ENCODE measurements at regions not wholly inside any gene's neighbourhood (a gene's known extent, or its start where the extent isn't known, plus 50 kb on each side); places are given as distances from the start of the nearest gene placed in this dataset.
"Not testable (repeated sequence)": the region's sequence is repeated elsewhere in the genome, so short reads cannot be mapped to it uniquely, and the experiment has no call there.

GRCh38 chr18:57882465-57882864, 79.3 kb upstream of the ATP8B1 start:
- DNase-seq (ENCODE audit: low read depth in 3 of 3), result no peak

- peak; percentile 5 to 31 (median 12) for DNase-seq (ENCODE audit: low read depth in 3 of 3)
Observed at GRCh38 chr18:57881818-57882413, 78.8 kb upstream of the ATP8B1 start.

- not testable (repeated sequence) for DNase-seq (ENCODE audit: low read depth in 3 of 3)
Observed at GRCh38 chr18:57879924-57880323, 76.8 kb upstream of the ATP8B1 start.

GRCh38 chr18:57869221-57869620, 66.1 kb upstream of the ATP8B1 start:
- DNase-seq (ENCODE audit: low read depth in 3 of 3), result no peak

- DNase-seq (ENCODE audit: low read depth in 3 of 3), result no peak
Observed at GRCh38 chr18:57866355-57866754, 63.2 kb upstream of the ATP8B1 start.

GRCh38 chr18:57864615-57865121, 61.6 kb upstream of the ATP8B1 start:
- no peak for DNase-seq (ENCODE audit: low read depth in 3 of 3)

GRCh38 chr18:57863706-57864105, 60.6 kb upstream of the ATP8B1 start:
- no peak for DNase-seq (ENCODE audit: low read depth in 3 of 3)

- DNase-seq (ENCODE audit: low read depth in 3 of 3), result no peak
Observed at GRCh38 chr18:57859314-57859713, 56.2 kb upstream of the ATP8B1 start.

- DNase-seq (ENCODE audit: low read depth in 3 of 3), result no peak
Observed at GRCh38 chr18:57856557-57857280, 53.6 kb upstream of the ATP8B1 start.

GRCh38 chr18:57856128-57856527, 53.0 kb upstream of the ATP8B1 start:
- DNase-seq (ENCODE audit: low read depth in 3 of 3), result no peak

GRCh38 chr18:57855551-57855950, 52.4 kb upstream of the ATP8B1 start:
- DNase-seq (ENCODE audit: low read depth in 3 of 3), result no peak

- no peak for DNase-seq (ENCODE audit: low read depth in 3 of 3)
Observed at GRCh38 chr18:57854726-57855125, 51.6 kb upstream of the ATP8B1 start.

GRCh38 chr18:57853864-57854263, 50.7 kb upstream of the ATP8B1 start:
- no peak for DNase-seq (ENCODE audit: low read depth in 3 of 3)

GRCh38 chr18:57853133-57853532, 50.0 kb upstream of the ATP8B1 start:
- no peak for DNase-seq (ENCODE audit: low read depth in 3 of 3)
